Esophagus squamous epithelium (tissue), 5 donors: ENCODE measurements at regions not wholly inside any gene's neighbourhood (a gene's known extent, or its start where the extent isn't known, plus 50 kb on each side); places are given as distances from the start of the nearest gene placed in this dataset.

Experiments
- DNase-seq: peaks from one replicate; lab custom pipeline; 2025; lab: John Stamatoyannopoulos, UW
- H3K27ac ChIP-seq, 4 donors: fragments of 200-600 bp; sonication (generic); one replicate each; pipeline ENCODE4 v1.5.1; 2016 to 2019; ENCODE audit warnings: mild to moderate bottlenecking in 1 of 4
- H3K27me3 ChIP-seq, 4 donors: fragments of 200-600 bp; sonication (generic); 1 replicate in 3 of 4; 2 replicates in 1 of 4; pipeline versions ENCODE4 v1.5.1 to v1.6.0; 2017 to 2021; ENCODE audit warnings: antibody characterized with exemption in 1 of 4
- H3K36me3 ChIP-seq, 3 donors: fragments of 200-600 bp; sonication (generic); one replicate each; pipeline ENCODE4 v1.5.1; 2016 to 2019
- H3K4me1 ChIP-seq, 3 donors: fragments of 200-600 bp; sonication (generic); one replicate each; pipeline ENCODE4 v1.5.1; 2017 to 2019
- H3K4me3 ChIP-seq, 4 donors: fragments of 200-600 bp; sonication (generic); 1 replicate in 3 of 4; 2 replicates in 1 of 4; pipeline ENCODE4 v1.5.1; 2016 to 2019; ENCODE audit warnings: mild to moderate bottlenecking in 2 of 4, moderate library complexity in 1 of 4
- H3K9me3 ChIP-seq, 3 donors: fragments of 200-600 bp; sonication (generic); one replicate each; pipeline ENCODE4 v1.5.1; 2016 to 2019
- POLR2A ChIP-seq, 4 donors: fragments of 450-650 bp; IDR thresholded peaks; one replicate each; pipeline ENCODE4 v1.6.1; 2017; ENCODE audit warnings: antibody characterized with exemption in 4 of 4, mild to moderate bottlenecking in 4 of 4, moderate library complexity in 3 of 4
- WGBS, 2 donors: methylation state at CpG; one replicate each; pipeline ENCODE4 v1.1.5; 2018; 5-methylcytosine and 5-hydroxymethylcytosine counted together
- intact Hi-C: fragments of 100-400 bp; cut with DNase I; formaldehyde crosslinking; loops from one replicate; pipeline ENCODE4 v1.15.0; 2022
- TF ChIP-seq, protein P1 (sequence below), 6 experiments: fragments of 450-650 bp in 4 of 6; fragments of 200-600 bp in 2 of 6; sonication (generic) in 2 of 6; IDR thresholded peaks; one replicate each; pipeline ENCODE4 v1.5.1; 2016 to 2019; ENCODE audit warnings: antibody characterized with exemption in 6 of 6, mild to moderate bottlenecking in 4 of 6, moderate library complexity in 4 of 6
- donor health status: DM: yes; HTN: yes; CAD: no.

GRCh38 chr12:28088566-28089272 is 101.5 kb upstream of the CCDC91 start:
- no peaks in the 10 kb centered on the region for H3K36me3 ChIP-seq
- no peaks in the 10 kb centered on the region for H3K9me3 ChIP-seq
- DNase-seq, result no peak
- 47 to 61% methylated on average over 2 to 3 of the region's 3 CpGs for WGBS, 2 donors
- TF ChIP-seq POLR2A (IDR thresholded peaks at IDR 0.05), result no peak
- TF ChIP-seq, protein P1, sequence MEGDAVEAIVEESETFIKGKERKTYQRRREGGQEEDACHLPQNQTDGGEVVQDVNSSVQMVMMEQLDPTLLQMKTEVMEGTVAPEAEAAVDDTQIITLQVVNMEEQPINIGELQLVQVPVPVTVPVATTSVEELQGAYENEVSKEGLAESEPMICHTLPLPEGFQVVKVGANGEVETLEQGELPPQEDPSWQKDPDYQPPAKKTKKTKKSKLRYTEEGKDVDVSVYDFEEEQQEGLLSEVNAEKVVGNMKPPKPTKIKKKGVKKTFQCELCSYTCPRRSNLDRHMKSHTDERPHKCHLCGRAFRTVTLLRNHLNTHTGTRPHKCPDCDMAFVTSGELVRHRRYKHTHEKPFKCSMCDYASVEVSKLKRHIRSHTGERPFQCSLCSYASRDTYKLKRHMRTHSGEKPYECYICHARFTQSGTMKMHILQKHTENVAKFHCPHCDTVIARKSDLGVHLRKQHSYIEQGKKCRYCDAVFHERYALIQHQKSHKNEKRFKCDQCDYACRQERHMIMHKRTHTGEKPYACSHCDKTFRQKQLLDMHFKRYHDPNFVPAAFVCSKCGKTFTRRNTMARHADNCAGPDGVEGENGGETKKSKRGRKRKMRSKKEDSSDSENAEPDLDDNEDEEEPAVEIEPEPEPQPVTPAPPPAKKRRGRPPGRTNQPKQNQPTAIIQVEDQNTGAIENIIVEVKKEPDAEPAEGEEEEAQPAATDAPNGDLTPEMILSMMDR (IDR thresholded peaks at IDR 0.05), result no peak
- intact Hi-C loops, result no loop called here
- H3K4me1 ChIP-seq, result peaks cover 0 to 7% (median 0%) of the 10 kb centered on the region in 3 donors
- no peaks in the 10 kb centered on the region for H3K27me3 ChIP-seq
- H3K27ac ChIP-seq, result no peak overlapping the region
- no peak overlapping the region for H3K4me3 ChIP-seq

DNA sequence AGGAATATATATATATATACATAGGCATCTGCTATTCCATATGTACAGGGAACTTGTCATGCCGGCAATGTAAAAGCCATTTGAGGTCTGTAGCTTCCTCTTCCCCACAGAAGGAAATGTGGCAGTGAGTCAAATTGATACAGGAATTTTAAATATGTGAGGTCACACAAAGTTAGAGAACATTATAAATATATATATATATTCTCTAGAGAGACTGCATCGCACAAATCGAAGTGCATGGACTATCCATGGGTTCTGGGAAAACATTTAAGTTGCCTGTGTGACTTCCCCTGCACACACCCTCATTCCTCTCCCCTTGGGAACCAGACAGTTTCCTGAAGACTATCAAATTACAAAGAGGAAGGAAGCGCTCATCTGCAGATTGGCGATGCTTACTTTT is 100.9 kb upstream of the CCDC91 start:
- Histone ChIP-seq H3K9me3 (no peaks in the 10 kb centered on the region), H3K4me3 (no peak overlapping the region), H3K36me3 (no peaks in the 10 kb centered on the region), H3K27ac (no peak overlapping the region), H3K27me3 (no peaks in the 10 kb centered on the region), H3K4me1 (peaks cover 0 to 7% (median 0%) of the 10 kb centered on the region in 3 donors)
- DNase-seq, result no peak
- intact Hi-C loops, result no loop called here
- TF ChIP-seq POLR2A (IDR thresholded peaks at IDR 0.05), result no peak
- TF ChIP-seq, protein P1 (IDR thresholded peaks at IDR 0.05), result no peak
- WGBS, 2 donors, result 37 to 64% methylated on average over 5 of the region's 5 CpGs

DNA sequence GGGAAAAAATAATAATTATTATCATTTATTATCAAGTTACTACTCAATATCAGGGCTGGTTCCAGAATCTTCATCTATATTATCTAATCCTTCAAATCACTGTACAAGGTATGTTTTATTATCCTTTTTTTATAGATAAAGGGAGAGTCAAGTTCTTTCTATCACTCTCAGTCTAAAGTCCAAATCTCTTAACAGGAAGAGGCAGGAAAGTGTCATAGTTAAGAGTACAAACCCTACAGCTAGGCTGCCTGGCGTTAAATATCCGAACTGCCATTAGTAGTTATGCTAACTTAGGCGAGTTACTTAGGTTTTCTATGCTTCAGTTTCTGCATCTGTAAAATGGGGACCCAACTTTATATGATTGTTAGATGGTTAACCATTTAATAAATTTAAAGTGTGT is 99.4 kb upstream of the CCDC91 start:
- WGBS, 2 donors, result 89 to 95% methylated on average over 3 of the region's 3 CpGs
- TF ChIP-seq, protein P1 (IDR thresholded peaks at IDR 0.05), result no peak
- no peak for TF ChIP-seq POLR2A (IDR thresholded peaks at IDR 0.05)

GRCh38 chr12:28092396-28092795 is 97.9 kb upstream of the CCDC91 start:
- 82 to 88% methylated on average over 4 of the region's 4 CpGs for WGBS, 2 donors

More for the DNA sequence above, 99.4 kb upstream of the CCDC91 start:
- Histone ChIP-seq H3K4me1 (peaks cover 0 to 7% (median 0%) of the 10 kb centered on the region in 3 donors), H3K9me3 (no peaks in the 10 kb centered on the region), H3K4me3 (no peak overlapping the region), H3K27ac (no peak overlapping the region), H3K36me3 (no peaks in the 10 kb centered on the region), H3K27me3 (no peaks in the 10 kb centered on the region)
- DNase-seq, result no peak
- intact Hi-C loops, result no loop called here

DNA sequence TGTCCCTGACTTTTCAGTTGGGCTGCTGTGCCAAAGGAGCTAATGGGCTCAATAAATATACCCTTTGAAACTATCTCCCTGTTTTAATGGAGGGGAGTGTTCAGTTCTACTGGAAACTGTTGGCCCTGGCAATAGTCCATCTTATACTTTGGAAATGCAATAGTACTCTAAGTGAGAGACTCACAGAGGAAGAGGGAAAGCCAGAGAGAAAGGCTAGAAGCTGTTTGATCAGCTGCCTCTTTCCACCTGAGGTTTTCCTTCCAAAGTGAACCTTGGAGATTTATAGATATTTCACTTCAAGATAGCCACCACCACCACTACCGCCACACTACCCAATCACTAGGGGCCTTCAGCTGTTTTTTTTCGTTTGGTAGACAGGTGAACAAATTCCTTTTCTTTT is 93.6 kb upstream of the CCDC91 start:
- intact Hi-C loops, result no loop called here
- Histone ChIP-seq H3K4me1 (no peaks in the 10 kb centered on the region), H3K27ac (no peak overlapping the region), H3K27me3 (no peaks in the 10 kb centered on the region), H3K4me3 (no peak overlapping the region), H3K36me3 (no peaks in the 10 kb centered on the region), H3K9me3 (no peaks in the 10 kb centered on the region)
- WGBS, 2 donors, result 89 to 93% methylated on average over 2 of the region's 2 CpGs
- TF ChIP-seq, protein P1 (IDR thresholded peaks at IDR 0.05), result no peak
- TF ChIP-seq POLR2A (IDR thresholded peaks at IDR 0.05), result no peak
- DNase-seq, result no peak

More at GRCh38 chr12:28092396-28092795, 97.9 kb upstream of the CCDC91 start:
- Histone ChIP-seq H3K27me3 (no peaks in the 10 kb centered on the region), H3K36me3 (no peaks in the 10 kb centered on the region), H3K4me3 (no peak overlapping the region), H3K9me3 (no peaks in the 10 kb centered on the region), H3K4me1 (peaks cover 0 to 7% (median 0%) of the 10 kb centered on the region in 3 donors), H3K27ac (no peak overlapping the region)
- DNase-seq, result no peak
- intact Hi-C loops, result no loop called here
- TF ChIP-seq, protein P1 (IDR thresholded peaks at IDR 0.05), result no peak
- no peak for TF ChIP-seq POLR2A (IDR thresholded peaks at IDR 0.05)
